VCaP (cell line): ENCODE measurements at regions not wholly inside any gene's neighbourhood (a gene's known extent, or its start where the extent isn't known, plus 50 kb on each side); places are given as distances from the start of the nearest gene placed in this dataset.

Experiments
- H3K27ac ChIP-seq: fragments of 450-650 bp; 2 replicates; pipeline ENCODE4 v1.5.1; 2017
- TF ChIP-seq, protein P1 (sequence below): fragments of 450-650 bp; conservative IDR thresholded peaks from 2 replicates; pipeline ENCODE4 v1.5.1; 2017; ENCODE audit warnings: mild to moderate bottlenecking, moderate library complexity

DNA sequence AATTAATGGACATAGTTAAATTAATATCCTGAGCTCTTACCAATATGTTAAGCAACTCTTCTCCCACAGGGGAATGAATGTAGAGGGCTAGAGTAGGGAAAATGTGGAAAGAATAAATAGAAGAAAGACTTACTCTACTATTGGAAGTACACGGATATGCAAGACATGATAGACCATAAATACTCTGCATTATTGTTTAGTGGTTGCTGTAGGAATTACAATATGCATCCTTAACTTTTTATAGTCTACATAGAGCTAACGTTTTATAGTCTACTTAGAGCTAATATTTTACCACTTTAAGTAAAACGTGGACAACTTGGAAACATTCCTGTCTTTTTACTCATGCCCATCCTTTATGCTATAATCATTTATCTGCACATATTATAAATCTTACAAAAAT is 163.8 kb upstream of the GALNT5 start:
- H3K27ac ChIP-seq: no peak overlapping the region
- TF ChIP-seq, protein P1, sequence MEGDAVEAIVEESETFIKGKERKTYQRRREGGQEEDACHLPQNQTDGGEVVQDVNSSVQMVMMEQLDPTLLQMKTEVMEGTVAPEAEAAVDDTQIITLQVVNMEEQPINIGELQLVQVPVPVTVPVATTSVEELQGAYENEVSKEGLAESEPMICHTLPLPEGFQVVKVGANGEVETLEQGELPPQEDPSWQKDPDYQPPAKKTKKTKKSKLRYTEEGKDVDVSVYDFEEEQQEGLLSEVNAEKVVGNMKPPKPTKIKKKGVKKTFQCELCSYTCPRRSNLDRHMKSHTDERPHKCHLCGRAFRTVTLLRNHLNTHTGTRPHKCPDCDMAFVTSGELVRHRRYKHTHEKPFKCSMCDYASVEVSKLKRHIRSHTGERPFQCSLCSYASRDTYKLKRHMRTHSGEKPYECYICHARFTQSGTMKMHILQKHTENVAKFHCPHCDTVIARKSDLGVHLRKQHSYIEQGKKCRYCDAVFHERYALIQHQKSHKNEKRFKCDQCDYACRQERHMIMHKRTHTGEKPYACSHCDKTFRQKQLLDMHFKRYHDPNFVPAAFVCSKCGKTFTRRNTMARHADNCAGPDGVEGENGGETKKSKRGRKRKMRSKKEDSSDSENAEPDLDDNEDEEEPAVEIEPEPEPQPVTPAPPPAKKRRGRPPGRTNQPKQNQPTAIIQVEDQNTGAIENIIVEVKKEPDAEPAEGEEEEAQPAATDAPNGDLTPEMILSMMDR: no peak; the same call in 1 of the 2 replicates

DNA sequence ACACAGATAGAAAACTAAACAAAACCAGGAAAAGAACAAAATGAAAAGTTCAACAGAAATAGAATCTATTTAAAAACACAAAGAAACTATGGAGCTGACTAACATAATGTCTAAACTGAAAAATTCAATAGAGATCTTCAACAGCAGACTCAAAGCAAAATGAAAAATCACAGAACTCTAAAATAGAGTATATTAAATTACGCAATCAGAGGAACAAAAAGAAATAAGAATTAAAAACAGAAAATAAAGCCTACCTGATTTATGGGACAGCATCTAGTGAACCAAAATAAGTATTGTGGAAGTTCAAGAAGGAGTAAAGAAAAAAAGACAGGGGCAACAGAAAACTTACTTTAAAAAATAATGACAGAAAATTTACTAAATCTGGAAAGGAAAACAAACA is 152.1 kb upstream of the GALNT5 start:
- H3K27ac ChIP-seq: no peak overlapping the region
- TF ChIP-seq, protein P1: no peak

DNA sequence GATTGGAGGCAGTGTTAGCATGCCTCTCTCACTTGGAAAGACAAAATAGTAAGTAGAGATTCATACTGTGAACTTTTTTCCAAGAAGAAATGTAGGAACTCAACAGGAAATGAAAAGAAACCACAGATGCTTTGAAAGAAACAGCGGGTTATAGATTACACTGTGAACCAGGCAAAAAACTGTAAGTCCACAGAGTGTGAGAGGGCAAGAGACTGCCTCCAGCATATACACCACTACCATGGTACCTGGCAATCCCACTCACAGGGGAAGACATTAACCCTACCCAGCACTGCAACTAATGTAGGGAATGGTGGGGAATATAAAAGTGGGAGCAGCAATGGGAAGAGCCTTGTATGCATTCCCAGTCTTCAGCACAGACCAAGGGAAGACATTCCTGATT is 150.6 kb upstream of the GALNT5 start:
- no peak overlapping the region for H3K27ac ChIP-seq
- TF ChIP-seq, protein P1: no peak

DNA sequence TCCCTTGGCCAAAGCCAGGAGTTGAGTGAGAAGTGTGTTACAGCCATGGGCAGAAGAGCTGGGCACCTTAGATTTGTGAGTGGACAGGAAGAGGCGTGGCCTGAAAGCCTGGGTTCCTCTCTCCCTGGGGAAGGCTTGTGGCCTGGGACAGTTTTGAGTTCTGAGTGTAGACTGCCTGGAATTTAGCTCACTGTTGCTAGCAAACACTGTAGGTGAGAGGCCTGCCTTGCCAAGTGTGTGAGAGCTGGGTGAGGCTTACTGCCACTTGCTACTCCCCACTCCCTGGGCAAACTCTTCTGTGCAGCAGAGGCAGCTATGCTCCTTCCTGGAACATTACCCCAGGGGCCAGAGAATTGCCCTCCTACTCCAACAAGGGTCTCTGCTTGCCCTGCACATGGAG is 150.0 kb upstream of the GALNT5 start:
- H3K27ac ChIP-seq: no peak overlapping the region
- TF ChIP-seq, protein P1: no peak

DNA sequence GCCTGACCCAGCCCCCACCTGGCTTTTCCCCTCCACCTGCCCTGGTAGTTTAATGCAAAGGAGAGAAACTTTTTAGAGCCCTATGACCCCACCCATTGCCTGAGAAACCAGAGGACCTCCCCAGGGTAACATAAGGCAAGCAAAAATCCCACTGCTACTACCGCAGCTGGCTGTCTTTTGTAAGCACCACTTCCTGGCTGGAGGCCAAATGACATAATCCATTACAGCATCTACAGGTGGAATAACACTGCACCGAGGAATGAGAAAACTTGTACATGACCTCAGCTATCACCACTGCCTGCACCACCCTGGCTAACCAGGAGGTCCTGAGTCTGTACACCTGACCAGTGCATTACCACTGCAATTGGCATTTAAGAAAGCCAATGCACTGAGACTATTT is 149.6 kb upstream of the GALNT5 start:
- TF ChIP-seq, protein P1: no peak

DNA sequence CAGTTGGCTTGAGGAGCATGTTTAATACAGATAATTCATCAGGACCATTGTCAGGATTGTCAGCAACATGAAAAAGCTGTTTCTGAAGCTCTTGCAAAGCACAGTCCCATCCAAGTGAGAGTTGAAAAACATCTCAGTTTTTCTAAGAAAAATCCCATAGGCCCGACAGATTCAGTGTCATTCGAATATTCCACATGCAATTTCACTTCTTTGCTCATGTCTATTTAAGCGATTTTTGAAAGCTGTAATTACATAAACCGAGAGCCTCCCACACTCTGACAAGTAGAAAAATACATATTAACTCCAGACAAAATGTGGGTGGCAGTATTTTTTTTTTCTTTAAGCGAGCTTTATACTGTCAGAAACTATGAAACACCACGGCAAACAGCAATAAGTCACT is 134.7 kb upstream of the GALNT5 start:
- H3K27ac ChIP-seq: no peak overlapping the region
- TF ChIP-seq, protein P1: no peak

More for the DNA sequence above, 149.6 kb upstream of the GALNT5 start:
- H3K27ac ChIP-seq: no peak overlapping the region

DNA sequence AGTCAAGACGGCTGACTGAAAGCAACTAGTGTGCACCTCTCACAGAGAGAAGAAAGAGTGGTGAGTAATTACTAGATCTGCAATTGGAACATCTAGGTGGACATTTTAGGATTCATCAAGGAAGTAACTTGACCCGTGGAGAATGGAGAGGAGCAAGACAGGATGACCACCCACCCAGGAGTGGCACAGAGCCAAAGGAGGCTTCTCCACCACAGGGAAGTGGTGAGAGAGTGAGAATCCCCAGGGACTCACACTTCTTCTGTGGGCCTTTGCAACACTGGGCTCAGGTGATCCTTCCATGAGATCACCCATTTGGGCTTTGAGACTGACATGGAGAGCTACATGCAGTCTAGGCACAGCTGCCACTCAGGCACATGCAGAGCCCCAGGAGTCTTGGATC is 132.8 kb upstream of the GALNT5 start:
- TF ChIP-seq, protein P1: no peak

DNA sequence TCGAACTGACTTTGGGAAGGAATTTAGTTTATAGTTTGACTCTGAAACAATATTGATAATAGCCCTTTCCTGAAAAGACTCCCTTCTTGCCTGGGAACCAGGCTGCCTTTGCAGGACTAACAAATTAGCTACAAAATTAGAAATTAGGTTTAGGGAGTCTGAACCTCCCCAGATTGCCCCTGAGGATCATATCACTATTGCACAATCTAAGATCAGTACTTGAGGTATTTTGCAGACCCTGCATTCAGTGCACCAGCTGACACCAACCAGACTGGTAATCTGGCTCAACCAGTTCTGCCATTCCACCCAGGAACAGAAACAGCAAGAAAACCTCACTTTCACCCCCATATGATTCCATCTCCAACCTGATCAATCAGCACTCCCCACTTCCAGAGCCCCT is 131.8 kb upstream of the GALNT5 start:
- TF ChIP-seq, protein P1: no peak

More for the DNA sequence above, 132.8 kb upstream of the GALNT5 start:
- H3K27ac ChIP-seq: no peak overlapping the region

More for the DNA sequence above, 131.8 kb upstream of the GALNT5 start:
- H3K27ac ChIP-seq: no peak overlapping the region
